ENCODE measurements at regions not wholly inside any gene's neighbourhood (a gene's known extent, or its start where the extent isn't known, plus 50 kb on each side); places are given as distances from the start of the nearest gene placed in this dataset.

GRCh38 chr12:124687174-124687902, 119.9 kb upstream of the NCOR2 start:
- DNase-seq (ENCODE audit: low spot score): no peak

- no peak for DNase-seq (ENCODE audit: low spot score)
These were observed 119.2 kb upstream of the NCOR2 start for GRCh38 chr12:124686370-124687173.

DNA sequence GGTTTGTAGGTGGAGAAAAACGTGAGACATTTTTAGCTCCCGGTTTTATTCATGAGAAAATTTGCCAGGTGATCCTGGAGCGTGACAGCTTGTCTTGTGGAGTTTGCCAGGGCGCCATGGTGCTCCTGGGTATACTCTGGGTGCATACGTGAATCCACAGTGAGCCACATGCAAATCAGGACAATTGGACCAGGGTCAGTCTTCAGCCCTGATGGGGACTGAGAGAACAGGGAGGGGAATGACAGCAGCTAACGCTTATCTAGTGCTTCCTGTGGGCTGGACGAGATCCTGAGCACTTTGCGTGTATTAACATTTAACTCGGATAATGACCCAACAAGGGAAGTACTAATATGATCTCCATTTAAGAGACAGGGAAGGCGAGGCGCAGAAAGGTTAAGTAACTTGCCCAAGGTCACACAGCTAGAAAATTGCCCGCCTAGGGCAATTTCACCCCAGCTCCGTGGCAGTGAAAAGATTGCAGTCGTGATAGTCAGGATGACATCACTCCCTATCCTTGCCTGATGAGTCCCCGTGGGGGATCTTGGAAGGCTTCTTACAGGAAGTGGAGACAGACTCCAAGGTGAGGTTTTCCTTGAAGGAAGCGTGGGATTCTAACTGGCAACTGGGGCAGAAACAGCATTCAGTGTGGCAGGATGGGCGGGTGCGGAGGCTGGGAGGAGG, 118.4 kb upstream of the NCOR2 start:
- no peak for DNase-seq (ENCODE audit: low spot score)

GRCh38 chr12:124684971-124685688, 117.7 kb upstream of the NCOR2 start:
- no peak for DNase-seq (ENCODE audit: low spot score)

DNA sequence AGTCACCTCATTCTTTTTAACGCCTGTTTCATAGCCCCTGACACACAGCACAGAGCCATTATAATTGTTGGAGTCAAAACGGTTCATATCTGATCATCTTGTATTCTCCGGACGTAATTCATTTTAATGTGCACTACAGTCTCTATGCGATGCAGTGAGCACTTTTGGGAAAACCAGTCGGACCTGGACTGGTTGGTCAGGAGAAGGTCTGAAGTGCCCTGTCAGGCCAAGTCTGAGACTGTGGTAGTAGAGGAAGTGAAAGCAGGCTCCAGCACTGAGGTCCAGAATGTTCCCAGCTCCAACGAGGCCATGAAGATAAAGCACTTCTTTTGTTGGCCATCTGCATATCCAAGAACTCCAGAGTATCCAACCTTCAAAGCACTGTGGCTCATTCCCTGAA, 117.1 kb upstream of the NCOR2 start:
- no peak for DNase-seq (ENCODE audit: low spot score)

DNA sequence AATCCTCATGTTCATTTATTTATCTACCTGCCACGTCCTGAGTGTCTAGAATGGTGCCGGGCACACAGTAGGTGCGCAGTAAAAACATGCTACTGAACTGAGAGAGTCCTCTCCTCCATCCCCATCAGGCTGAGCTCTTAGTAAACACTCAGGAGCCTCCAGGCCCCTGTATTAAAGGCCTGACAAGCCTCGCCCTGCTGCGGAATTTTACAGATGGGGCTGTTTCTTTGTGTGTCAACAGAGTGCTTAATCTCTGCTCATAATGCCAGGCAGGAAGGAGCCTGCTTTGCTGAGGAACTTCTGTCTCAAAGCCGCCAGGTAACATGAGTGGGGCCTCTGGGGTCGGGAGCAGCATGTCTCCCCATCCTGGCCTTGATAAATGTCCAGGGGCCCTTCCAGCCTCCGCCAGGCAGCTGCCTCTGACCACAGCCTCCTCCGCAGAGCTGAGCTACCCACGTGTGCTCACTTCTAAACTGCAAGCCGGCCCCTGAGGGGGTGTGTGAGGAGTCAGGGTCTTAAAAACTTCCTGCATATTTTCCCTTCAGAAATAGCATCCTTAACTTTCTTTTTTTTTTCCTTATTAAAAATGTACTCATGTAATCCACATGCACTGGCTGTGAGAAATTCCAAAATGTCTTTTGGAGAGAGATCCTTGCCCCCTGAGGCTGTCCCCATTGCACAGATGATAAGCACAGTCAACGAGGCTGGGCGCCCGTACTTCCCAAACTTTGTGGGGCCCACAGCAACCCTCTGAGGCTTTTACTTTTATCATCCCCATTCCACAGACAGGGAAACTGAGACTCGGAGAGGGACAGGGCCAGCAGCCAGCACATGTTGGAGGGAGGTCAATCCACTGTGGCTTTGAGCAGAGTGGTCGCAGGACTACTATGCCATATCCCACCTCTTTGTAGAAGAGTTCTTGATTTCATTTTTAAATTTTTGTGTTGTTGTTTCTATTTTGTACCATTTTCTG, 116.0 kb upstream of the NCOR2 start:
- DNase-seq (ENCODE audit: low spot score): no peak

DNA sequence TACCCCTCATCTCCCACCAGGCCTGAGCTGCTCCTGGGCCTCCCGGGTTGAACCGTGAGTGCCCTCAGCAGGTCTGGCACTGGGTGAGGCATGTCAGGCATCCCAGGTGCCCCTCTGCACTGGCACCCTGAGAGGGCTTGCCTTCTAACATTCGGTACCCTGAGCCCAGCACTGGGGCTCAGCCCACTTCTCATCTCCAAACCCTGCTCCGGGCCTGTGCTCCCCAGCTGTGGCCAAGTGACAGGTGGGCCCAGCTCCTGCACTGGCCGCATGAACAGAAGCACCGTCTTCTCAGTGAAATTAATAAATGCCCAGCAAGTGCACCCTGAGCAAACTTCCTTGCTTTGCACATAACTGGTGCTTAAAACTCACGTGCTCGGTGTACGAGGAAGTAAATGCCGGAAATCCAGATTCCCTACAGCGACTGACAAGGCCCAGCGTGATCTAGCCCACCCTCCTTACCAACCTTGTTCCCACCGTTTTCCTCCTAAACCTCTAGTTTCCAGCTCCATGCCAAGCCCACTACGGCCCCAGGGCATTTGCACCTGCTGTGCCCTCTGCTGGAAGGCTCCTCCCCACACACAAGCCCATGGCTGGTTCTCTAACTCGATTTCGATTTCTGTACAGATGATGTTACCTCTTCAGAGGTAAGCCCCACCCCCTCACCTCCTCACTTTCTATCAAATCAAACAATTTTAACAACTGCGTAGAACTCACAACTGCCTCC, 115.2 kb upstream of the NCOR2 start:
- DNase-seq (ENCODE audit: low spot score): no peak

DNA sequence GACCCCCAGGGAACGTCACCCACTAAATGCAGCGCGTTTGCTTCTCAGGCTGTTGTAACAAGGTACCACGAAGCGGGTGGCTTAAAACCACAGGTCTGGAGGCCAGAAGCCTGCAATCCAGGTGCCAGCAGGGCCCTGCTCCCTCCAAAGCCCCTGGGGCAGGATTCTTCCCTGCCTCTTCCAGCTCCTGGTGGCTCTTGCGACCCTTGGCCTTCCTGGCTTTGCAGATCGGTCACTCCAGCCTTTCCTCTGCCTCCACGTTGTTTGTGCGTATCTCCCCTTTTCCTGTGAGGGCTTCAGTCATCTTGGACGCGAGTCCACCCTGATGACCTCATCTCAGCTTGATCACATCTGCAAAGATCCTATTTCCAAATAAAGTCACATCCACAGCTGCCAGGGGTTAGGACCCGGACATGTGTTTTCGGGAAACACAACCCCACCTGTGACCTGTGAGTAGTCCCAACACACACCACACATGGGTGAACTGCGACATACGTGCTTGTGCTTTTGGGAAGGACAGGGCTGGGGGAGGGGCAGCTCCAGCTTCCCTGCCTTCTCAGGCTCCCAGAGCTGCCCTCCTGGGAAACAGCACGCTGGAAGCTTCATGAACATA, 114.5 kb upstream of the NCOR2 start:
- DNase-seq (ENCODE audit: low spot score): no peak

DNA sequence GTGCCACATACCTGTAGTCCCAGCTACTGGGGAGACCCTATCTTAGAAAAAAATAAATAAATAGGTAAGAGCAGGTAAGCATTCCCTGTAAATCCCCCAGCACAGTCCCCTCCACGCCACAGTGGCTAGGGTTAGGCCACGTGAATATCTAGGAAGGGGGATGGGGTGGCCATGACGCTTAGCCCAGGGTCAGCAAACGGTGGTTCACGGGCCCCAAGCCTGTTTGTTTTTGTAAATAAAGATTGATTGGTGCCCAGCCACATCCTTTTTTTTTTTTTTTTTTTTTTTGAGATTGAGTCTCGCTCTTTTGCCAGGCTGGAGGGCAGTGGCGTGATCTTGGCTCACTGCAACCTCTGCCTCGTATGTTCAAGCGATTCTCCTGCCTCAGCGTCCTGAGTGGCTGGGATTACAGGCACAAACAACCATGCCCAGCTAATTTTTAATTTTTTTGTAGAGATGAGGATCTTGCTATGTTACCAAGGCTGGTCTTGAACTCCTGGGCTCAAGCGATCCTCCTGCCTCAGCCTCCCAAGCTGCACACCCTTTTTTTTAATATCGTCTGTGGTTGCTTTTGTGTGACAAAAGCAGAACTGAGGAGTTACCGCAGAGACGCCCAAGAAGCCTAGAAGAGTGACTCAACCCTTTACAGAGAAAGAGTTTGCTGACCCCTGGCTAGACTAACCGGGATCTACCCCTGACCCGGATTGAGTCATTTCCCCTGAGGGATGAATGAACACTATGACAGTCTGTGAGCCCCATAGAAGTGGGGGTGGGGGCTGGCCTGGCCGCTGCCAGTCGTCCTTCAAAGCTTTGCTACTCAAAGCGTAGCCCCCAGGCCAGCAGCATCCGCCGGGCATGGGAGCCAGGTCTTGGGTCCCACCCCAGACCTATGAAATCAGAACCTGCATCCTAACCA, 113.7 kb upstream of the NCOR2 start:
- no peak for DNase-seq (ENCODE audit: low spot score)

- no peak for DNase-seq (ENCODE audit: low spot score)
These were observed 112.3 kb upstream of the NCOR2 start for GRCh38 chr12:124679533-124680371.

DNA sequence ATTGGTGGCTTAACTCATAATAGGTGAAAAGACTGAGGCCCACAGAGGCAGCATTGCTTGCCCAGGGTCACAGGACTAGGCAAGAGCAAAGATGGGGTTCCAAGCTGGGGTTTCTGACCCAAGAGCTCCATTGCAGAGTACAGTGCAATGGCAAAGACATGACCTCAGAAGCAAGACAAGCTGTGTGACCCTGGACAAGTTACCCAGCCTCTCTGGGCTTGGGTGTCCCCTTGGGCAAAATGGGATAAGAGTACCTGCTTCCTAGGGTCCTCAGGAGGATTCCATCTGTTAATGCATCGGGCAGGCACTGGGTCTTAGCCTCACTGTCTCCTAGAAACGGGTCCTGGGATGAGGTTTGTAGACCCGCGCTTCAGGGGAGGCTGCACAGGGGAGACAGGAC, 111.6 kb upstream of the NCOR2 start:
- DNase-seq (ENCODE audit: low spot score): no peak

DNA sequence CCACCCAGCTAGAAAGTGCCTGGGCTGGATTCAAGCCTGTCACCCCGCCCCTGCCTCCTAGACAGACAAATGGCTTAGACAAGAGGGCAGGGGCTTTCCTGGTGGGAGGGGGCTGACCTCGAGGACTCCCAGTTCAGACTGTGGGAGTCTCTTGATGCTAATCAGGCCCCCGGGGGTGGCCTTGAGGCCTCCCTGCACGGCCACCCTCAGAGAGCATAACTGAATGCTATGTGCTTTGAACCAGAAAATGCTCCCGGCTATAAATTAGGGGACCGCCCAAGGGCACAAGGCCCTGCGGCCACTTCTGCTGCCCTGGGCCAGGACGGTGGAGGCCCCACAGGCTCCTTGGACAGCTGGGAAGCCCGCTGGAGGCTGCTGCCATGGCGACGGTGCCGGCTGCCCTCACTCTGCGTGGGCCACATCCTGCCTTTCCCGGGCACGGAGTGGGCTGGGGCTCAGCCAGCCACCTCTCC, 111.0 kb upstream of the NCOR2 start:
- DNase-seq (ENCODE audit: low spot score): no peak

DNA sequence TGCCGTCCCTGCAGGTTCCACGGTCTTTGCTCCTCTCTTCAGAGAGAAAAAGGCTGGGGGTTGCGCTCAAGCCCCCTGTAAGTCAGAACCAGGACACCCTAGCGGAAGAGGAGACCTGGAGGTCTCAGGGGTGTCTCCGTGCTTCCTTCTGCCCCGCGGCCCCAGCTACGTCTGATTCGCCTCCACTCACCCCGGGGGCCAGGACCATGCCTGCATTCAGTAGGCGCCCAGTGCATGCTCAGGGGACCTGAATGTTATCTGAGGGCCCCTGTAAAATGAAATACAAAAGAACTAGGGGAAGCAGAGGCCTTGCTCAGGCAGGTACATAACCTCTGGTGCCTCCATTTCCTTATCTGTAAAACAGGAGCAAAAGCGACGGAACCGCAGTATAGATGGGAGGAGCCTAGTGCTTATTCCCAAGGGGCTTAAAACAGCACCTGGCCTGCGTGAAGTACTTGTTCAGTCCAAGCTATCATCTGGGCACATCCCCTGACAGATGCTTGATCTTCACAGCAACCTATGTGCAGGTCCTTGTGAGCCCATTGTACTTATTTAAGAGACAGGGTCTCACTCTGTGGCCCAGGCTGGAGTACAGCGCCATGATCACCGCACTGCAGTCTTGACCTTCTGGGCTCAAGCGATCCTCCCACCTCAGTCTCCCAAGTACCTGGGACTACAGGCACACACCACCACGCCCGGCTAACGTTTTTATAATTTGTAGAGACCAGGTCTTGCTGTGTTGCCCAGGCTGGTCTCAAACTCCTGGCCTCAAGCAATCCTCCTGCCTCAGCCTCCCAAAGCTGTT, 110.3 kb upstream of the NCOR2 start:
- no peak for DNase-seq (ENCODE audit: low spot score)

DNA sequence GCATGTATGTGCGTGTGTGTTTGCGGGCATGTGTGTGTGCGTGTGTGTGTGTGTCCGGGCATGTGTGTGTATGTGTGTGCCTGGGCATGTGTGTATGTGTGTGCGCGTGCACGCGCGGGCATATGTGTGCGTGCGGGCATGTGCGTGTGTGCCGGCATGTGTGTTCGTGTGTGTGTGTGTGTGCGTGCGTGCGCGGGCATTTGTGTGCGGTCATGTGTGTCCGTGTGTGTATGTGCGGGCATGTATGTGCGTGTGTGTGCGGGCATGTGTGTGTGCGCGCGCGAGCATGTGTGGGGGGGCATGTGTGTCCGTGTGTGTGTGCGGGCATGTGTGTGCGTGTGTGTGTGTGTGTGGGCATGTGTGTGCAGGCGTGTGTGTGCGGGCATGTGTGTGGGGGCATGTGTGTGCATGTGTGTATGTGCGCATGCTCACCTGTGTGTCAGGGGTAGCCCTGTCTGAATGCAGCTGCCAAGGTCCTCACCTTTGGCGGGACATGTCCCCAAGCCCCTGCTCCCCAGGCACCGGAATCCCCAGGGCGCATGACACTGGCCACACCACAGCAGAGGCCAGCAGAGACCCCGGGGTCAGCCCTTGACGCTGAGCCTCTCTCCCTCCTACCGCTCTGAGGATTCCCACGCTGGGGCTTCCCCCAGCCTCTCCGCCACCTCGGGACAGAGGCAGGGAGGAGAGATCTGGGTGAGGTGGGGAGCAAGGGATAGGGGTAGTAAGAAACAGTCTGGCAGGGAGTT, 109.5 kb upstream of the NCOR2 start:
- no peak for DNase-seq (ENCODE audit: low spot score)

DNA sequence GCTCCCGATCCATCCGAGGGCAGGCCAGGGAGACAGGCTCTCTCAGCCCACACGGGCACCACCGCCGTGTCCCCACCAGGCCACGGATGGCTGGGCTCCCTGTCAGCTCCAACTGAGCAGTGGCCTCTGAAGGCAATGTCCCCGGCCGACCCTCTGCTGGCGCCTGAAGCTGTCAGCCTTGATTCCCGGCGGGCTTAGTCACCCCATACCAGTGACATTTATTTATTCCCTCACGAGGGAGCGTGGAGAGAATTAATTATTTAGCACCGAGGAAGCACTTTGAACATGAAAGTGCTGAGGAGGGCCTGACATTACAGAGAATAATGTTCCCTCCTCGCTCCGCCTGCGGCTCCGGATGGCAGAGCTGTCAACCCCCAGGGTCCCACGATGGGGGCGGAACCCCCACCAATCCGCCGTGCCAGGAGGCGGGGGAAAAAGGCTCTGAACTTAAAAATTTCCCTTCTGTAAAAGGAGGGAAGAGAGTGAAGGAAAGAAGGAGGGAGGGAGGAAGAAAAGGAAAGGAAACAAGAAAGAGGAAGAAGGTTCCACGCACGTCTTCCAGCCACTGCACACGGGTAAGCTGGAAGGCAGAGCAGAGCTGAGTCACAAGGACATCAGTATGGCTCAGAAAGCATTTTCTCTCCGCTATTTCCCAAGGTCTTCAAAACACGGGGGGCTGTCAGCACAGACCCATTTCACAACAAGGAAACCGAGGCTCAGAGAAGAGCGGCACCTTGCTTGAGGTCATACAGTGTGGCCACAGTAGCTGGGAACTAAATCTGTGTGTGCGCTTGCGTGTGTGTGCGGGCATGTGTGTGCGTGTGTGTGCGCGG, 108.7 kb upstream of the NCOR2 start:
- DNase-seq (ENCODE audit: low spot score): no peak
